ENCODE measurements at regions not wholly inside any gene's neighbourhood (a gene's known extent, or its start where the extent isn't known, plus 50 kb on each side); places are given as distances from the start of the nearest gene placed in this dataset.

DNA sequence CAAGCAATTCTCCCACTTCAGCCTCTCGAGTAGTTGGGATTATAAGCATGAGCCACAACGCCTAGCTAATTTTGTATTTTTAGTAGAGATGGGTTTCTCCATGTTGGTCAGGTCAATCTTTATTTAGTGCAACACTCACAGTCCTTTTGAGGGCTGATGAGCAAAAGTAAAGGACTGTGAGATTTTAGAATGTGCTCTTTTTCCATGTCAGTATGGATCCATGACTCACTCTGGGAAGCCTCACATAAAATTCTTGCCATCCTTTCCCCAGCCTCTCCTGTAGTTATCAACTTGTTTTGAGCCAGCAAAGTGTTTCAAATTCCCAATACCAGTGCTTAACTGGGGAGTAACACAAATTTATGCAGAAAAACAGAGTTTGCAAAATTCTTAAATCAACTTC, 135.8 kb upstream of the CXCL12 start:
- TF ChIP-seq, protein P1, sequence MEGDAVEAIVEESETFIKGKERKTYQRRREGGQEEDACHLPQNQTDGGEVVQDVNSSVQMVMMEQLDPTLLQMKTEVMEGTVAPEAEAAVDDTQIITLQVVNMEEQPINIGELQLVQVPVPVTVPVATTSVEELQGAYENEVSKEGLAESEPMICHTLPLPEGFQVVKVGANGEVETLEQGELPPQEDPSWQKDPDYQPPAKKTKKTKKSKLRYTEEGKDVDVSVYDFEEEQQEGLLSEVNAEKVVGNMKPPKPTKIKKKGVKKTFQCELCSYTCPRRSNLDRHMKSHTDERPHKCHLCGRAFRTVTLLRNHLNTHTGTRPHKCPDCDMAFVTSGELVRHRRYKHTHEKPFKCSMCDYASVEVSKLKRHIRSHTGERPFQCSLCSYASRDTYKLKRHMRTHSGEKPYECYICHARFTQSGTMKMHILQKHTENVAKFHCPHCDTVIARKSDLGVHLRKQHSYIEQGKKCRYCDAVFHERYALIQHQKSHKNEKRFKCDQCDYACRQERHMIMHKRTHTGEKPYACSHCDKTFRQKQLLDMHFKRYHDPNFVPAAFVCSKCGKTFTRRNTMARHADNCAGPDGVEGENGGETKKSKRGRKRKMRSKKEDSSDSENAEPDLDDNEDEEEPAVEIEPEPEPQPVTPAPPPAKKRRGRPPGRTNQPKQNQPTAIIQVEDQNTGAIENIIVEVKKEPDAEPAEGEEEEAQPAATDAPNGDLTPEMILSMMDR (IDR thresholded peaks at IDR 0.05): no peak
- no peak for TF ChIP-seq POLR2A (IDR thresholded peaks at IDR 0.05)

All from uterus (tissue), 2 donors.